Loucy (cell line): ENCODE measurements at regions not wholly inside any gene's neighbourhood (a gene's known extent, or its start where the extent isn't known, plus 50 kb on each side); places are given as distances from the start of the nearest gene placed in this dataset.

Source experiments
- EZH2phosphoT487 ChIP-seq: fragments of 200-600 bp; IDR thresholded peaks from 2 replicates; pipeline ENCODE4 v1.6.1; 2018; ENCODE audit warnings: antibody characterized with exemption, mild to moderate bottlenecking, moderate library complexity, borderline replicate concordance
- TF ChIP-seq, protein P1 (sequence below): fragments of 200-600 bp; sonication (generic); conservative IDR thresholded peaks from 2 replicates; pipeline ENCODE4 v1.5.1; 2014; ENCODE audit warnings: mild to moderate bottlenecking, antibody characterized with exemption, low read length

DNA sequence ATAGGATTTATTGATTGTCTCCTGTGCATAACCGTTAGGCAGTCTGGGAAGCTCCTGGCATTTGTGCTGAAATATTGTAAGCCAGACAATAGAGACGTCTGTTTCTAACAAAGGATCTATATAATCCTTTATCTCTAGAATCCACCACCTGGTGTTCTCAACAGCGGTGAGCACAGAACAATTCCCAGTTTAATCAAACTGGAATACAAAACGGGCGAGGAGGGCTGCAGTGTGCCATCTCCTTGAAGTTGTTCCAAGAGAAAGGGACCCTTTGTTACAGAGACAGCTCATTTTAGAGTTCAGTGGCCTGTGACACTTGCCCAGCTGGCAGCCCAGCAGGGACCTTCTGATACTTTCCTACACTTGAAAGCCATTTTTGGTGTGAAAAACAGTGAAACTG, 162.8 kb upstream of the IVNS1ABP start:
- TF ChIP-seq, protein P1, sequence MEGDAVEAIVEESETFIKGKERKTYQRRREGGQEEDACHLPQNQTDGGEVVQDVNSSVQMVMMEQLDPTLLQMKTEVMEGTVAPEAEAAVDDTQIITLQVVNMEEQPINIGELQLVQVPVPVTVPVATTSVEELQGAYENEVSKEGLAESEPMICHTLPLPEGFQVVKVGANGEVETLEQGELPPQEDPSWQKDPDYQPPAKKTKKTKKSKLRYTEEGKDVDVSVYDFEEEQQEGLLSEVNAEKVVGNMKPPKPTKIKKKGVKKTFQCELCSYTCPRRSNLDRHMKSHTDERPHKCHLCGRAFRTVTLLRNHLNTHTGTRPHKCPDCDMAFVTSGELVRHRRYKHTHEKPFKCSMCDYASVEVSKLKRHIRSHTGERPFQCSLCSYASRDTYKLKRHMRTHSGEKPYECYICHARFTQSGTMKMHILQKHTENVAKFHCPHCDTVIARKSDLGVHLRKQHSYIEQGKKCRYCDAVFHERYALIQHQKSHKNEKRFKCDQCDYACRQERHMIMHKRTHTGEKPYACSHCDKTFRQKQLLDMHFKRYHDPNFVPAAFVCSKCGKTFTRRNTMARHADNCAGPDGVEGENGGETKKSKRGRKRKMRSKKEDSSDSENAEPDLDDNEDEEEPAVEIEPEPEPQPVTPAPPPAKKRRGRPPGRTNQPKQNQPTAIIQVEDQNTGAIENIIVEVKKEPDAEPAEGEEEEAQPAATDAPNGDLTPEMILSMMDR = no peak
- no peak for TF ChIP-seq EZH2phosphoT487
